Lower leg skin (tissue), 4 donors: ENCODE measurements at regions not wholly inside any gene's neighbourhood (a gene's known extent, or its start where the extent isn't known, plus 50 kb on each side); places are given as distances from the start of the nearest gene placed in this dataset.

Source experiments
- DNase-seq, 2 donors: peaks; one replicate each; pipeline ENCODE4 v3.0.0-alpha.2; 2019; ENCODE audit warnings: low spot score in 2 of 2
- H3K4me3 ChIP-seq: fragments of 200-600 bp; sonication (generic); 2 replicates; pipeline ENCODE4 v1.5.1; 2017; ENCODE audit warnings: mild to moderate bottlenecking, low read depth; ENCODE audit not compliant: poor library complexity, severe bottlenecking
- CTCF ChIP-seq, 3 donors: fragments of 450-650 bp; IDR thresholded peaks; one replicate each; pipeline ENCODE4 v1.5.1; 2016; ENCODE audit warnings: antibody characterized with exemption in 3 of 3, mild to moderate bottlenecking in 3 of 3, moderate library complexity in 2 of 3
- POLR2A ChIP-seq, 2 donors: fragments of 450-650 bp; IDR thresholded peaks; one replicate each; pipeline ENCODE4 v1.6.1; 2016 to 2017; ENCODE audit warnings: antibody characterized with exemption in 2 of 2, mild to moderate bottlenecking in 1 of 2, moderate library complexity in 1 of 2
- WGBS, 2 donors: methylation state at CpG; one replicate each; pipeline ENCODE4 v1.1.5; 2018; 5-methylcytosine and 5-hydroxymethylcytosine counted together
- intact Hi-C: fragments of 100-400 bp; cut with DNase I; formaldehyde crosslinking; loops from one replicate; pipeline ENCODE4 v1.15.0; 2023; ENCODE audit warnings: low total_unique reads

- TF ChIP-seq POLR2A (IDR thresholded peaks at IDR 0.05) (no peak), CTCF (IDR thresholded peaks at IDR 0.05) (no peak)
- intact Hi-C loops = no loop called here
- DNase-seq = no peak
- no peak overlapping the region for H3K4me3 ChIP-seq
These were observed 494.6 kb upstream of the FAT3 start for GRCh38 chr11:91730057-91730456.

- intact Hi-C loops = no loop called here
- no peak overlapping the region for H3K4me3 ChIP-seq
- WGBS, 2 donors = 67 to 68% methylated on average over 5 of the region's 5 CpGs
- TF ChIP-seq POLR2A (IDR thresholded peaks at IDR 0.05) (no peak), CTCF (IDR thresholded peaks at IDR 0.05) (no peak)
- no peak for DNase-seq
These were observed 507.4 kb upstream of the FAT3 start for GRCh38 chr11:91717169-91717568.

DNA sequence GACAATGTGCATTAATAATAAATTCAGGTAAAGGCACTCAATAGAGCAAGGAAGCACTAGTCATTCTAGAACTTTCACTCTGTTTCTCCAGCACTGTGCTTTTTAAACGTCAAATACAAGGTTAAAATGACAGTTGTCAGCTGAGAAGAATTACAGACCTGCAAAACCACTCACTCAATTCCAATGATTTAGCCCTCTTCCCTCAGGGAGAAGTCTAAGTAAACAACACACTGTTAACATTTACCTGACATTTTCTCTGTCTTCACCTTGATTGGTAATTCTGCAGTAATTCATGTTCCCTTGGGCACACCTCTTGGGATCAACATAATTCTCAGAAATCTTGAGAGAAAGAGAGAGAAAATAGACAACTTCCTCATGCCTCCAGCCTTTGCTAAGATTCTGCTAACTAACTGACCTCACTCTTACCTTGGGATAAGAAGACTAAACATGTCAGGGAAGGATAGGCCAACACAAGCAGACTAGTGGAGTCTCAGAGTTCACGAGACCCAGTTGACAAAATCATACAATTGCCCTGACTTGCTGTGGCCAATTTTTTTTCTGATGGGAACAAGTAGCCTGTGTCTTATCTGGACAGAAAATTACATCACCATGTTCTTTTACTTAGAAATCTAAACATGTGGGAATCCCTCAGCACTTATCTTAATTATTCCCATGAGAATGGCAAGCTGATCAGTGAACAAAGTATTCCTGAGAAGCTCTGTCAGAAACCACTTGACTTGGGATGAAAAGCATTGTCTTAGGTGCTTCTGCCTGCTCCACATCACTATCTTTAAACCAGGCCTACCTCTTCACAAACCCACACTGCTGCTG, 516.8 kb upstream of the FAT3 start:
- TF ChIP-seq CTCF (IDR thresholded peaks at IDR 0.05) (no peak), POLR2A (IDR thresholded peaks at IDR 0.05) (no peak)
- intact Hi-C loops = no loop called here
- WGBS, 2 donors = 43 to 49% methylated on average over 2 of the region's 2 CpGs

DNA sequence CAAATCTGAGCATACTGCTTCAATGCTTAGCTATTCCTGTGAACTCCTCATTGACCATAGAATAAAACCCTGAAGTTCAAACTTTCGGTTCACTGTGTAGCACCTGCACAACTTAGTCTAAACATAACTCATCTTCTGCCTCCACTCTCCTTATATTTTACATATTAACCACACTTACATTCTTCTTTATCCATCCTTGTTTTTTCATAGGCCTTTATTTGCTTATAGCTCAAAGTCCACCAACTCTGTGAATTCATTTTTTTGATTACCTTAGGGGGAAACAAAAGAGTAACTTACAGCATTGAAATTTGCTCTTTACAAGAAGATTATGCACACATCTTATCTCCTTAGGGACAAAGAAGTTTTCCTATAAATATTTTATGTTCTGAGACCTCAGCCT, 521.6 kb upstream of the FAT3 start:
- intact Hi-C loops = no loop called here
- no peak overlapping the region for H3K4me3 ChIP-seq
- DNase-seq = no peak
- WGBS, 2 donors = 82 to 83% methylated on average over 1 of the region's 1 CpG
- TF ChIP-seq CTCF (IDR thresholded peaks at IDR 0.05) (no peak), POLR2A (IDR thresholded peaks at IDR 0.05) (no peak)

More for the DNA sequence above, 516.8 kb upstream of the FAT3 start:
- H3K4me3 ChIP-seq = no peak overlapping the region
- DNase-seq = no peak

GRCh38 chr11:91700854-91701253, 523.8 kb upstream of the FAT3 start:
- no peak overlapping the region for H3K4me3 ChIP-seq
- no peak for TF ChIP-seq CTCF (IDR thresholded peaks at IDR 0.05)
- no peak for TF ChIP-seq POLR2A (IDR thresholded peaks at IDR 0.05)
- 61 to 72% methylated on average over 2 of the region's 2 CpGs for WGBS, 2 donors
- intact Hi-C loops = no loop called here
- DNase-seq = no peak

DNA sequence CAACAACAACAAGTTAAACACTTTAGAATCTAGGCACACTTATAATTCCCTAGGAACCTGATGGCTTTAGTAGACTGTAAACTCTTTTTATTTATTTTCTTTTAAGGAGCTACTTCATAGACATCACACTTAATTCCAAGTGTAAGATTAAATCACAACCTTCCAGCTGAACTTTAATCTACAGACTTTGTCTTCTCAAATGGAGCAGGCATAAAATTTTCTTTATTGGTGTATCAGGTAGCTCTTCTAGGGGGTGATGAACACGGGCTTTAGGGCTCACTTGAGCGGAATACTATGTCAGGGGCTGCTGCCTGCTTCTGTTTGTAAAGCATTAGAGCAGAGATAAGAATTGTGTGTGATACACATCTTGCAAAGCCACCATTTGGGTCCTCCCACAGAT, 525.8 kb upstream of the FAT3 start:
- intact Hi-C loops = no loop called here
- WGBS, 2 donors = 71 to 82% methylated on average over 2 of the region's 2 CpGs
- no peak for TF ChIP-seq POLR2A (IDR thresholded peaks at IDR 0.05)
- no peak for TF ChIP-seq CTCF (IDR thresholded peaks at IDR 0.05)

More for the DNA sequence above, 525.8 kb upstream of the FAT3 start:
- no peak overlapping the region for H3K4me3 ChIP-seq
- DNase-seq = no peak
